H1 (cell line): ENCODE measurements at regions not wholly inside any gene's neighbourhood (a gene's known extent, or its start where the extent isn't known, plus 50 kb on each side); places are given as distances from the start of the nearest gene placed in this dataset.

ENCODE experiments used
- CBX5 ChIP-seq: fragments of 300-800, 300-1000 bp; sonication (generic); IDR thresholded peaks from 2 replicates; pipeline ENCODE4 v1.7.1; 2016; ENCODE audit warnings: antibody characterized with exemption, low read length, low read depth
- CTBP2 ChIP-seq: IDR thresholded peaks from 2 replicates; pipeline ENCODE4 v1.7.0; 2011; ENCODE audit warnings: borderline replicate concordance, mild to moderate bottlenecking, moderate library complexity, mixed read lengths, low read length; ENCODE audit not compliant: insufficient read depth, insufficient read length
- KDM4A ChIP-seq: IDR thresholded peaks from one replicate; pipeline ENCODE4 v1.7.1; 2012; ENCODE audit warnings: low read depth, mild to moderate bottlenecking, moderate library complexity, low read length, inconsistent platforms; ENCODE audit not compliant: severe bottlenecking
- NRF1 ChIP-seq: IDR thresholded peaks from 2 replicates; pipeline ENCODE4 v1.6.1; 2011; ENCODE audit warnings: mild to moderate bottlenecking, low read depth, low read length, improper control_type of control experiment
- POLR2A ChIP-seq, 2 experiments: IDR thresholded peaks; 1 replicate in 1 of 2; 2 replicates in 1 of 2; pipeline ENCODE4 v1.6.1; 2011; ENCODE audit warnings: low read depth in 2 of 2, low read length in 2 of 2, mild to moderate bottlenecking in 2 of 2; ENCODE audit errors: control extremely low read depth in 1 of 2
- POU5F1 ChIP-seq: IDR thresholded peaks from 2 replicates; pipeline ENCODE4 v1.6.1; 2011; ENCODE audit warnings: low read depth, mild to moderate bottlenecking, low read length, moderate library complexity
- RBBP5 ChIP-seq: IDR thresholded peaks from 2 replicates; pipeline ENCODE4 v1.7.1; 2012; ENCODE audit warnings: low read depth, mild to moderate bottlenecking, inconsistent platforms, low read length, moderate library complexity, borderline replicate concordance
- SIRT6 ChIP-seq: IDR thresholded peaks from one replicate; pipeline ENCODE4 v1.7.1; 2012; ENCODE audit warnings: low read length, inconsistent platforms

DNA sequence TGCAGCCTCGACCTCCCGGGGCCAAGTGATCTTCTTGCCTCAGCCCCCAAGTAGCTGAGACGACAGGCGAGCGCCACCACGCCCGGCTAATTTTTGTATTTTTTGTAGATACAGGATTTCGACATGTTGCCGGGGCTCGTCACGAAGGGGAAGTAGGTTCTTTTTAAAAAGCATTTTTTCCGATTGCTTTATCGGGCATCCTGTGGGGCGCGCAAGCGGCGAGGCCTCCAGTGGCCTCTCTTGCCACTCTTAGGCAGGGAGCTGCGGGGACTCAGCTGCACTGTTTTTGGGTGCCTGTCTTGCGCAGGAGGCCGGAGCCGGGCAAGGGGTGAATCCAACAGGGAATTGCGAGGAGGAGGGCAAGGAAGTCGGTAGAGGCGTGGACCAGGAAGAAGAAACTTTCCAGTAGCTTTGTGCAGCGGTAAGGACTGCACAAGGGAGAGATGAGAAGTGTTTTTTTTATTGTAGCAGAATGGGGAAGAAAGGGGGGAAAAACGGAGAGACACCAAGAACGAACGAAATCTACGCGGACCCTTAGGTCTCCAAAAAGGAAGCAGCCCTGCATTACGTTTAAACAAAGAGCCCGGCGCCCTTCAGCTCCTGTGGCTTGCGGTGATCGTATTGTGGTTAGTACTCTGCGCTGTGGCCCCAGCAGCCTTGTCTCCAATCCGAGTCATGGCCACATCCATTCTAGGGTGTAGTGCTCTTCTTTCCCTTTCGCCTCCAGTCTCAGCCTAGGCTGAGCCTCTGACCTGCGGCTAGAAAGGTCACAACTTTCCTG is 164.8 kb downstream of the PPIAL4G start (continued):
- TF ChIP-seq CBX5 (no peak), SIRT6 (no peak), POU5F1 (no peak), RBBP5 (0 out of 2 replicates have a peak, but pooled peaks have one; percentile 50), POLR2A (IDR thresholded peaks at IDR 0.05; ENCODE audit: control extremely low read depth in 1 of 2, low read depth in 2 of 2, low read length in 2 of 2) (peak in 1 of 2 experiments; percentile 52; a peak in 2 of 3 replicates), NRF1 (no peak), CTBP2 (no peak), KDM4A (peak; percentile 6)
